ENCODE measurements at regions not wholly inside any gene's neighbourhood (a gene's known extent, or its start where the extent isn't known, plus 50 kb on each side); places are given as distances from the start of the nearest gene placed in this dataset.

GRCh38 chr2:238728330-238729260, 119.3 kb upstream of the TWIST2 start:
- TF ChIP-seq HDGF (IDR thresholded peaks at IDR 0.05; ENCODE audit: borderline replicate concordance) (no peak), SUZ12 (IDR thresholded peaks at IDR 0.05) (no peak), FOXA1 (IDR thresholded peaks at IDR 0.05) (no peak), BHLHE40 (IDR thresholded peaks at IDR 0.05; ENCODE audit: borderline replicate concordance) (no peak), L3MBTL2 (conservative IDR thresholded peaks at IDR 0.05) (no peak), NFRKB (IDR thresholded peaks at IDR 0.05) (no peak), SP1 (IDR thresholded peaks at IDR 0.05) (no peak), FOXK2 (IDR thresholded peaks at IDR 0.05) (no peak), ARNT (IDR thresholded peaks at IDR 0.05) (no peak)
